GM21423 (cell line): ENCODE measurements at regions not wholly inside any gene's neighbourhood (a gene's known extent, or its start where the extent isn't known, plus 50 kb on each side); places are given as distances from the start of the nearest gene placed in this dataset.
"Not testable (repeated sequence)": the region's sequence is repeated elsewhere in the genome, so short reads cannot be mapped to it uniquely, and the experiment has no call there.

ENCODE experiments used
- ATAC-seq: cut with Tn5 transposase; IDR thresholded peaks from one replicate; pipeline ENCODE4 v1.9.1; 2021; ENCODE audit warnings: mild to moderate bottlenecking, moderate library complexity; ENCODE audit not compliant: unreplicated experiment

GRCh38 chr6:912871-913835, 220.2 kb upstream of the EXOC2 start:
- ATAC-seq, result no peak

- ATAC-seq, result no peak
Measured at GRCh38 chr6:907928-908327, 215.0 kb upstream of the EXOC2 start.

DNA sequence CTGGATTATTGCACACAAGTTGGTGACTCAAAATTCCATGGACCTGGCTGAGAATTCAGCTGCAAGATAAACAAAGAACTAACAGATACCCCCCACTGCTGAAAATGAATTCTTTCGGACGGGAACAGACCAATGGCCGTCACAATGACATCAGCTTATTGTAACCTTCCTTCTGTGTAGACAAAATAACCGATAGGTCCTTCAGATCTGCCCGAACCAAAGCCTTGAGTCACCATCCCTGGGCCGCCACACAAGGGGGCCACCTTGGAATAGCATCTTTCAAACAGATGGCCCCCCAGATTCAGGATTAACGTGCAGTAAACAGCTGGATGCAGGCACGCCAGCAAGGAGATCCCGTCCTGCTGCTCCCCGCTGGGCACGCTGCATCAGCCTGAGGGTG, 214.0 kb upstream of the EXOC2 start:
- ATAC-seq, result no peak

DNA sequence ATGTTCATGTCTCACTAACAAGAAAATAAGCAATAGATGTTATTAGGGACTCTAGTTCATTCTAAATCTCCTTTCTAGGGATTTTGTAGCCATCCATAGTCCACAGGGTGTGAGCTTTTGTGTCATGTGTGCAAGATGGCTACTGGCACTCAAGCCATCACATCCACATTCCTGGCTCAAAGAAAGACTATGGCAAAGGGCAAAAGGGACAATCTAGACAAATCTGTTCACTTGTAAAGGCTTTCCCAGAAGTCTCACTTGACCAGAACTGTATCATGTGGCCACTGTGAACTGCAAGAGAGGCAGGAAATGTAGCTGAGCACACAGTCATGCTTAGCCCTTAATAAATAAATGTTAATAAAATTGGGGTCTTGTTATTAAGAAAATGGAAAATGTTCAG, 212.6 kb upstream of the EXOC2 start:
- ATAC-seq, result no peak

GRCh38 chr6:904994-905393, 212.1 kb upstream of the EXOC2 start:
- no peak for ATAC-seq

GRCh38 chr6:903761-904160, 210.8 kb upstream of the EXOC2 start:
- ATAC-seq, result no peak

- no peak for ATAC-seq
Measured at GRCh38 chr6:901696-902460, 208.9 kb upstream of the EXOC2 start.

GRCh38 chr6:900716-901605, 208.0 kb upstream of the EXOC2 start:
- no peak for ATAC-seq

DNA sequence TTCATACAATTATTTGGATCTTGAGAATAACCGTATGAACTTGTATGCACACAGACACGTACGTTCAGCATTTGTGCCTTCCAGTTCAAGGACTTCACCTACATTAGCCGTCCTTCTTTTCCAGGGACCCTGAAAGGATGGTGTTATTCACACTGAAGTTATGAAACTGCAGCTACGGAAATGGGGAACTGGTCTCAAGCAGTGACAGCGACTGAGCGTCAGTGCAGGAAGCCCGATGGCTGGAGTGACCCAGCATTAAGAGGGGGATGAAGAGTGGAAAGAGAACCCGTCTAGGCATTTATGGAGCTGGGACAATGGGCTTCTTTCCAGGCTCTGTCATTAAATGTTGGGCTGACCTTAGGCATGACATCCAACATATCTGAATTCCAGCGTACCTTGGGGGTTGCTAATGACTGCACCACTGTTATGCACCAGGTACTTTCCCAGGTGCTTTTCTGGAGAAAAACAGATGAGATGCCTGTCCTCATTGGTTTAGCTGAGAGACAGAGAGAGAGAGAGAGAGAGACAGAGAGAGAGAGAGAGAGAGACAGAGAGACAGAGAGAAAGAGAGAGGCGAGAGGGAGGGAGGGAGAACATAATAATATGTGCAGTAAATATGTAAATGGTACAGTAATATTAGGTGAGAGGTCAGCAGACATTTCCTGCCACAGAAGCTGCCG, 204.7 kb upstream of the EXOC2 start:
- ATAC-seq, result no peak

GRCh38 chr6:894274-894673, 201.3 kb upstream of the EXOC2 start:
- no peak for ATAC-seq

DNA sequence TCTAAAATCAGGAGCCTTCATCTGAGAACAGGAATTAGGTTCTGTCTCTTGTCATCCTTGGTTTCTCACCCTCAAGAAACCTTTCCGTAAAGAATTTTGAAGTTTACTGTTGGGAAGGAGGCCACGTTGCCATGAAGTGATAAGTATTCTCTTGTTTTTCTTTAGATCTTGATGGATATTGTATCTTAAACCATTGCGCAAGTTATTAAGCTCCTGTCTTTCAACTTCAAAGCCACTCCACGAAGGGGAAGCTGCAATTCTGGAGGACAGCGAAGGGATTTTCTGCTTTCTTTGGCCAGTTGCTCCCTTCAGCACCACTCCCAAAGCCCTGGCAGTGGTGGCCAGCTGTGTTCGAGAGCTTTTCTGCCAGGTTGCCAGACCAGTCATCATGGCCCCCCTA, 198.1 kb upstream of the EXOC2 start:
- no peak for ATAC-seq

- no peak for ATAC-seq
Measured at GRCh38 chr6:890201-890600, 197.3 kb upstream of the EXOC2 start.

GRCh38 chr6:887583-888235, 194.8 kb upstream of the EXOC2 start:
- ATAC-seq, result no peak

DNA sequence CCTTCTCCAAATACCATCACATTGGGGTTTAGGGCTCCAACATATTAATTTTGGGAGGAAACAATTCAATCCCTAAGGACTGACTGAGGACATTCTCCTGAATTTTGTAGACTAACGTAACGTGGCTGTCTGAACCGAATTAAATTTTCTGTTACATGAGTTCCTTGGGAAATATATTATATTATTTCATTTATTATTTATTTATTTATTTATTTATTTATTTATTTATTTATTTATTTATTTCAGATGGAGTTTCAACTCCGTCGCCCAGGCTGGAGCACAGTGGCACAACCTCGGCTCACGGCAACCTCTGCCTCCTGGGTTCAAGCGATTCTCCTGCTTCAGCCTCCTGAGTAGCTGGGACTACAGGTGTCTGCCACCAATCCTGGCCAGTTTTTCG, 193.2 kb upstream of the EXOC2 start:
- not testable (repeated sequence) for ATAC-seq

GRCh38 chr6:885051-885590, 192.2 kb upstream of the EXOC2 start:
- no peak for ATAC-seq

GRCh38 chr6:884570-884969, 191.6 kb upstream of the EXOC2 start:
- no peak for ATAC-seq

- no peak for ATAC-seq
Measured at GRCh38 chr6:882084-882598, 189.2 kb upstream of the EXOC2 start.

DNA sequence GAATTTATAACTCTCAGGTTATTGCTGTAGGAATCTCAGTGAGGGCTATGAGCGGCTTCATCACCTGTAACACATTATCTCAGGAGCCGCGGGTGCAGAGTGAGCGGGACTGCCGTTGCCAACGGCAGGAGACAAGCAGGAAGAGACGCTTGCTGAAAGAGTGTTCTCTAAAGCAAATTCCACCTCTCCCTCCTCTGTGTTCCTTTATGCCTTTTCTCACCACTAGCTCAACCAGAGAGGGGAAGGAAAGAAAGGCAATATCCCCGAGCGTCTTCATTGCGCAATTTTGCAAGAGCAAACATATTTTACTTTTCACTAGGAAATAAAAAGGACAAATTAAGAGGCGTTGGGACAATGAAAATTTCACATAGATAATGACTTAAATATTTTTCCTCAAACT, 185.2 kb upstream of the EXOC2 start:
- ATAC-seq, result no peak

GRCh38 chr6:875012-875411, 182.1 kb upstream of the EXOC2 start:
- no peak for ATAC-seq
